ENCODE measurements at regions not wholly inside any gene's neighbourhood (a gene's known extent, or its start where the extent isn't known, plus 50 kb on each side); places are given as distances from the start of the nearest gene placed in this dataset.

DNA sequence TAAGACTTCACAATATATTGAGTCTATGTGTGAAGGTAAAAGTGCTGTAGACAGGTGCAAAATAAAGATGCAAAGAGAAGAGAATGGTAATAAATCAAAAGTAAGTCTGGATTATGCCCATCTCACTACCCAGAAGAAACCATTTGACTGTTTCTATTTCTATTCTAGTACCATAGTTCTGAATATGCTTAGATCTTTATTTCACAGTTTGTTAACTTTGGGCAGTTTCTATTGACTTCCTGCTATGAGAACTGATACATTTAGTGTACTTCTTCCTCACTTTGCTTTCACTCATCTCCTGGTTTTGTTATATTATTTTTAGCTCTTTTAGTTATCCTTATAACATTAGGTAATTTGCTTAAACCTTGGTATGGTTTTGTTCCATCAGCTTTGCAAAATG, 94.9 kb downstream of the HS1BP3 start:
- Histone ChIP-seq H3K4me1 (ENCODE audit: insufficient read depth, low read length) (peaks cover 21% of the 10 kb centered on the region), H3K36me3 (ENCODE audit: insufficient read depth, low read length) (no peaks in the 10 kb centered on the region), H3K9me3 (ENCODE audit: control insufficient read depth, insufficient read depth, low read length) (no peaks in the 10 kb centered on the region), H3K9ac (ENCODE audit: low read depth, low read length) (no peak overlapping the region)

- Histone ChIP-seq H3K9ac (ENCODE audit: low read depth, low read length) (no peak overlapping the region), H3K9me3 (ENCODE audit: control insufficient read depth, insufficient read depth, low read length) (no peaks in the 10 kb centered on the region), H3K36me3 (ENCODE audit: insufficient read depth, low read length) (no peaks in the 10 kb centered on the region), H3K4me1 (ENCODE audit: insufficient read depth, low read length) (peaks cover 29% of the 10 kb centered on the region)
Measured at GRCh38 chr2:20556756-20557155, 94.1 kb downstream of the HS1BP3 start.

DNA sequence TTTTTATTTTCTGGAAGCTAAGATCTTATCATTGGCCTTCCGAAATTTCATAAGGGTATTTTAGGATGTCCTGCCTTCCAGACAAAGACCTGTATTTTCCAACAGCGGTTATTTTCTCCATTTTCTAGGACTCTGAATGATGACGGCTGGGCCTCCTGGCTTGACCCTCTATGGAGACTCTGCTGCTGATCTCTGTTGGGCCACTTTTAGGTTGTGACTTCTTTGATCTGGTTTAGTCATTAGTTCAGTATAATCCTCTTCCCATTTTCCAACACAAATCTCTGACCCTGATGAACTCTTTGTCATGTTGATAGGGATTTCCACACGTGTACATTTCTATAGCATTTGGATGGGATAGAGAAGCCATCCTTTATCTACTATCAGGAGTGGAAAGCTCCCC, 93.7 kb downstream of the HS1BP3 start:
- Histone ChIP-seq H3K36me3 (ENCODE audit: insufficient read depth, low read length) (no peaks in the 10 kb centered on the region), H3K4me1 (ENCODE audit: insufficient read depth, low read length) (peaks cover 32% of the 10 kb centered on the region), H3K9ac (ENCODE audit: low read depth, low read length) (no peak overlapping the region), H3K9me3 (ENCODE audit: control insufficient read depth, insufficient read depth, low read length) (no peaks in the 10 kb centered on the region)

DNA sequence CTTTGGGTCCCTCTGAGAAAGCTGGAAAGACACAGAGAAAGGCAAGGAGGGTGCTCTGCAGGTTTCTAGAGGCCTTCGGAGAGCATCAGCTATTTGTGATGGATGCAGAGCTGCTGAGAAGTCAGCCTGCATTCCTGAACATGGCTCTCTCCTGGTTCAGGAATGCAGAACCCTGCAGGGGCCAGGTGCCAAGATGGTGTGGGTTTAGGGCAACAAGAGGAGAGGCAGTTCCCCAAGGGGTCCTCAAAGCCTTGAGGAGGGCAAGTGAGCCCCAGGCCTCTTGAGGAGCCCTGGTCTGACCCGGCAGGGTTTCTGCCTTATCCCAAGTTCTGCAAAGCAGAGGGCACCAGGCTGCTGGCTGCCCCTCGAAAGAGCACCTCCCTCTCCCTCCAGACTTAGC, 93.3 kb downstream of the HS1BP3 start:
- H3K9ac ChIP-seq (ENCODE audit: low read depth, low read length), result no peak overlapping the region
- peaks cover 32% of the 10 kb centered on the region for H3K4me1 ChIP-seq (ENCODE audit: insufficient read depth, low read length)
- H3K9me3 ChIP-seq (ENCODE audit: control insufficient read depth, insufficient read depth, low read length), result no peaks in the 10 kb centered on the region
- H3K36me3 ChIP-seq (ENCODE audit: insufficient read depth, low read length), result no peaks in the 10 kb centered on the region

- peaks cover 41% of the 10 kb centered on the region for H3K4me1 ChIP-seq (ENCODE audit: insufficient read depth, low read length)
- no peaks in the 10 kb centered on the region for H3K36me3 ChIP-seq (ENCODE audit: insufficient read depth, low read length)
- no peaks in the 10 kb centered on the region for H3K9me3 ChIP-seq (ENCODE audit: control insufficient read depth, insufficient read depth, low read length)
- no peak overlapping the region for H3K9ac ChIP-seq (ENCODE audit: low read depth, low read length)
Measured at GRCh38 chr2:20558391-20559150, 92.3 kb downstream of the HS1BP3 start.

DNA sequence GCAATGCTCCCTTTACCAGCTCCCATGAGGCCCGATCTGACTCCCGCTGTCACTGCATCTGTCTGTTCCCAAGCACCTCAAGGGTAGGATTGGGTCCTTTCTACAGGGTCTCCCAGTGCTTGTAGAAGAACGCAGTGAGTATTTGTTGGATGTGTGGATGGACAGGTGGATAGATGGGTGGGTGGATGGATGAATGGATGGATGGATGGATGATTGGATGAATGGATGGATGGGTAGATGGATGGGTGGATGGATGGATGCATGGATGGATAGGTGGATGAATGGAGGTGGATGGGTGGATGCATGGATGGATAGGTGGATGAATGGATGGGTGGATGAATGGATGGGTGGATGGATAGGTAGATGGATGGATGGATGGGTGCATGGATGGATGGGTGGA, 91.6 kb downstream of the HS1BP3 start:
- H3K36me3 ChIP-seq (ENCODE audit: insufficient read depth, low read length), result no peaks in the 10 kb centered on the region
- H3K4me1 ChIP-seq (ENCODE audit: insufficient read depth, low read length), result peaks cover 41% of the 10 kb centered on the region
- no peak overlapping the region for H3K9ac ChIP-seq (ENCODE audit: low read depth, low read length)
- H3K9me3 ChIP-seq (ENCODE audit: control insufficient read depth, insufficient read depth, low read length), result no peaks in the 10 kb centered on the region

DNA sequence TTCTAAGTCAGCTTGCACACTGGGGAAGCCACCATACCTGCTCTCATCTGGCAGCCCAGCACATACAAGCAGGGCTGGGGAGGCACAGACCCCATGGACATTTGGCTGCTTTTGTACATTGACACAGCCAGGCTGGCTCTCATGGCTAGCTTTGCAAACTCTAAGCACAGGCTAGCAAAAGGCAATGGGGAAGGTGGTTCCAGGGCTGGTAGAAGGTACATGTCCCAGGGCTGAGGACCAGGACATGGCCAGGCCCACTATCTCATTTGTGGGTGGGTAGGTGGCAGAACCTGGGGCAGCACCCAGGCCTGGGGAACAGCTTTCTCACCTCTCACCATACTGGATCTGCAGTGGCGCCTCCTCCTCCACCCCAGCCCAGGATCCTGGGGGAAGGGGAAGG, 90.9 kb downstream of the HS1BP3 start:
- Histone ChIP-seq H3K9ac (ENCODE audit: low read depth, low read length) (no peak overlapping the region), H3K9me3 (ENCODE audit: control insufficient read depth, insufficient read depth, low read length) (no peaks in the 10 kb centered on the region), H3K36me3 (ENCODE audit: insufficient read depth, low read length) (no peaks in the 10 kb centered on the region), H3K4me1 (ENCODE audit: insufficient read depth, low read length) (peaks cover 41% of the 10 kb centered on the region)

DNA sequence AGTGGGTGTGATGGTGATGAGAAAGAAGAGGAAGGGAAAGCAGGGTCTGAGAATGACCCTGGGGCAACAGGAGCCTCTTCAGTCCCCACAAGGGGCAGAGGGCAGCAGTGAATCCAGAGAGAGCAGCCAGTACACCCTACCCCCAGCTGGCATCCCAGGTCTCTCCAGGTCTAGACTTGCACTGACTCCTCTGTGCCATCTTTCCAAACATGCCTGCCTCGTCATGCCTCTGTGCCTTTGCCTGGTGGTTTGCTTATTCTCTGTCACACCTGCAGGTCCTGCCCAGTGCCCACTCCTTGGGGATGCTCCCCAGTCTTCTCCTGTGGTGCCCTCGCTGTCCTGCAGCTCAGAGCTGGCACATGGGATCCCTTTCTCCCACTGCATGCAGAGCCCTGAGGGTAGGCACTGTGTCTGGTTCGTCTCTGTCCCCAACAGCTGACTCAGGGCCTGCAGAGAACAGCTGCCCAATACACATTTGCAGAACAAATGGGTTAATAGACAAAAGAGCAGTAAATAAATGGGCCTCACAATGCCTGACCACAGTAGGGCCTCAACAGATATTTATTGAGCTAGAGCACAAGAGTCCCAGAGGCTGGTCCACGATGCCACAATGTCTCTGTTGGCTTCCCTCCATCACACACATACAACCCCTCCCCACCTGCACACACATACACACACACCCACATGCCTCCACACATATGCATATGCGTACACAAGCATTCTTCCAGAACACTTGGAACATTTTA, 89.8 kb downstream of the HS1BP3 start:
- no peaks in the 10 kb centered on the region for H3K9me3 ChIP-seq (ENCODE audit: control insufficient read depth, insufficient read depth, low read length)
- peaks cover 45% of the 10 kb centered on the region for H3K4me1 ChIP-seq (ENCODE audit: insufficient read depth, low read length)
- no peaks in the 10 kb centered on the region for H3K36me3 ChIP-seq (ENCODE audit: insufficient read depth, low read length)
- H3K9ac ChIP-seq (ENCODE audit: low read depth, low read length), result no peak overlapping the region

DNA sequence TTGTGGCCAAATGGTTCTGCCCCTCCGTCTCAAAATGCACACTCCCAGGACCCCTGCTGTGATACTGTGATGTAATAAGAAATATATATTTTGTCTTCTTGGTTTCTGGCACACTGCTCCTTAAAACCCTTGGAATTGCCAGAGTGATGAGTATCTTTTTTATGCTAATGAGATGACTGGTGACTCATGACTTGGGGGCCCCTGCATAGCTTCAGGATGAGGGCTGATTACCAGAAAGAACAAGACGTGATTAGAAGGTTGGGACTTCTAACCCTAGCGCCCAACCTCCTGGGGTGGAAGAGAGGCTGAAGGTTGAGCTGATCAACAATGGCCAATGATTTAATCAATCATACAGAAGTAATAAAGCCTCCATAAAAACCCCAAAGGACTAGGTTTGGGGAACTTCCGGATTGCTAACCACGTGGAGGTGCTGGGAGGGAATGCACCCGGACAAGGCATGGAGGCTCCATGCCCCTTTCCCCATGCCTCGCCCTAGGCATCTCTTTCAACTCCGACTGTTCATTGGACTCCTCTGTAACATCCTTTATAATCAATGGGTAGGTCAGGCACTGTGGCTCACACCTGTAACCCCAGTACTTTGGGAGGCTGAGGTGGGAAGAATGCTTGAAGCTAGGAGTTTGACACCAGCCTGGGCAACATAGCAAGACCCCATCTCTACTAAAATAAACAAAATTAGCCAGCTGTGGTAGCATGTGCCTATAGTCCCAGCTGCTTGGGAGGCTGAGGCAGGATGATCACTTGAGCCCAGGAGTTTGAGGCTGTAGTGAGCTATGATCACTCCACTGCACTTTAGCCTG, 89.1 kb downstream of the HS1BP3 start:
- no peaks in the 10 kb centered on the region for H3K9me3 ChIP-seq (ENCODE audit: control insufficient read depth, insufficient read depth, low read length)
- H3K4me1 ChIP-seq (ENCODE audit: insufficient read depth, low read length), result peaks cover 43% of the 10 kb centered on the region
- no peak overlapping the region for H3K9ac ChIP-seq (ENCODE audit: low read depth, low read length)
- H3K36me3 ChIP-seq (ENCODE audit: insufficient read depth, low read length), result no peaks in the 10 kb centered on the region

DNA sequence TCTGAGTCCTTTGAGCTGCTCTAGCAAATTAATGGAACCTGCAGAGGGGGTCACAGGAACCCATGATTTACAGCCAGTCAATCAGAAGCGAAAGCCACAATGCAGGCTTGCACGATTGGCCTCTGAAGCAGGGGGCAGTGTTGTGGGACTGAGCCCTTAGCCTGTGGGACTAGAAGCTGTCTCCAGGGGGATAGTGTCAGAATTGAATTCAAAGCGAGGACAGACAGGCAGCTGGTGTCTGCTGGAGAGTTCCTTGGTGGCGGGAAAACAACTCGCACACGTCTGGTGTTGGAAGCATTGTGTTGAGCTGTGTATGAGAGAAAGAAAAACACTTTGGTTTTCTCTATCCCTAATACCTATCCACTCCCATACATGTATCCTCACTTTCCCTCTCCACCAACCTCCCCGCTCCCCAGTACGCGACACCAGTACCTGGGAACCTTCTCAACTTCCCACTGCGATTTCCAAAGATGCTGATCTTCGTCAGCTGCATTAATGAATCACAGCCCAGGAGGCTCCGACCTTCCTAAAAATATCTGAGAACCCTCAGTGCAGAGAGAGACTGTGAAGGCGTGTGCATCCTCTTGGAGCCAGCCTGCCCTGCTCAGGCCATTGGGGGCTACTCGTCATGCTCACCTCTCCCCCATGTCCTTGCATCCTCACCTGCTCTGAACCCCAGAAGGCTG, 88.2 kb downstream of the HS1BP3 start:
- Histone ChIP-seq H3K9me3 (ENCODE audit: control insufficient read depth, insufficient read depth, low read length) (no peaks in the 10 kb centered on the region), H3K4me1 (ENCODE audit: insufficient read depth, low read length) (peaks cover 43% of the 10 kb centered on the region), H3K9ac (ENCODE audit: low read depth, low read length) (no peak overlapping the region), H3K36me3 (ENCODE audit: insufficient read depth, low read length) (no peaks in the 10 kb centered on the region)

- peaks cover 44% of the 10 kb centered on the region for H3K4me1 ChIP-seq (ENCODE audit: insufficient read depth, low read length)
Measured at GRCh38 chr2:20563251-20563650, 87.6 kb downstream of the HS1BP3 start.

GRCh38 chr2:20563833-20564232, 87.1 kb downstream of the HS1BP3 start:
- H3K9me3 ChIP-seq (ENCODE audit: control insufficient read depth, insufficient read depth, low read length), result no peaks in the 10 kb centered on the region
- no peaks in the 10 kb centered on the region for H3K36me3 ChIP-seq (ENCODE audit: insufficient read depth, low read length)
- peaks cover 44% of the 10 kb centered on the region for H3K4me1 ChIP-seq (ENCODE audit: insufficient read depth, low read length)
- no peak overlapping the region for H3K9ac ChIP-seq (ENCODE audit: low read depth, low read length)

More at GRCh38 chr2:20563251-20563650, 87.6 kb downstream of the HS1BP3 start:
- no peak overlapping the region for H3K9ac ChIP-seq (ENCODE audit: low read depth, low read length)
- no peaks in the 10 kb centered on the region for H3K9me3 ChIP-seq (ENCODE audit: control insufficient read depth, insufficient read depth, low read length)
- H3K36me3 ChIP-seq (ENCODE audit: insufficient read depth, low read length), result no peaks in the 10 kb centered on the region

DNA sequence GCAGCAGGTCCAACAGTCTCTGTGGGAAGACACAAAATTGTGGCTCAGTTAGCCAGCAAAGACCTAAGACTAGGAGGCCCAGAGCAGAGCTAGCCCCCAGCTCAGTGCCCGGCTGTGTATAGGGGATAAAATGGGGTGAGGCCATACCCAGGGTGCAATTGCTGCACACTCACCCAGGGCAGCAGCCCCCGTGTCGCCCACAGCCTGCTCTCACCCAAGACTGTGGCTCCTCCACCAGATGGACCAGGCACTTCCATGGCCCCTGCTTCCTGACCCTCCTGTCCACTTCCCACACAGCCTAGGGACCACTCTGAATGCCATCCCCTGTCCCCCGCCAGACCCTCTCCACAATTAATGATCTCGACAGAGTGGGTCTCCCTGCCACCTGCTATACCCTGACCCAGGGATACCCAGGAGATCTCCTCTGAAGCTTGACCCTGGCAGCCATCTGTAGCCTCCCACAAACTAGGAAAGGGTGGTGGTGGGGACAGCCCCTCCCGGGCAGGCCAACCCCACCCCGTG, 85.7 kb downstream of the HS1BP3 start:
- no peaks in the 10 kb centered on the region for H3K9me3 ChIP-seq (ENCODE audit: control insufficient read depth, insufficient read depth, low read length)
- no peak overlapping the region for H3K9ac ChIP-seq (ENCODE audit: low read depth, low read length)
- H3K4me1 ChIP-seq (ENCODE audit: insufficient read depth, low read length), result peaks cover 44% of the 10 kb centered on the region

More for the DNA sequence above, 85.7 kb downstream of the HS1BP3 start:
- H3K36me3 ChIP-seq (ENCODE audit: insufficient read depth, low read length), result no peaks in the 10 kb centered on the region
